Osteocyte (in vitro differentiated cells): ENCODE measurements at regions not wholly inside any gene's neighbourhood (a gene's known extent, or its start where the extent isn't known, plus 50 kb on each side); places are given as distances from the start of the nearest gene placed in this dataset.

Experiments
- DNase-seq: peaks from one replicate; pipeline ENCODE4 v3.0.0; 2021; ENCODE audit warnings: mixed read lengths; ENCODE audit not compliant: unreplicated experiment; ENCODE audit errors: extremely low spot score
- H3K27ac Mint-ChIP-seq: one replicate; pipeline ENCODE4 v1.8.0; 2021; ENCODE audit warnings: mild to moderate bottlenecking, mixed read lengths; ENCODE audit not compliant: unreplicated experiment
- H3K27me3 Mint-ChIP-seq: one replicate; pipeline ENCODE4 v1.8.0; 2021; ENCODE audit warnings: mixed read lengths; ENCODE audit not compliant: unreplicated experiment
- H3K36me3 Mint-ChIP-seq: one replicate; pipeline ENCODE4 v1.8.0; 2021; ENCODE audit warnings: mixed read lengths; ENCODE audit not compliant: unreplicated experiment
- H3K4me1 Mint-ChIP-seq: one replicate; pipeline ENCODE4 v1.8.0; 2021; ENCODE audit warnings: mixed read lengths; ENCODE audit not compliant: unreplicated experiment
- H3K4me3 Mint-ChIP-seq: one replicate; pipeline ENCODE4 v1.8.0; 2021; ENCODE audit warnings: mild to moderate bottlenecking, moderate library complexity, mixed read lengths; ENCODE audit not compliant: unreplicated experiment
- H3K9me3 Mint-ChIP-seq: one replicate; pipeline ENCODE4 v1.8.0; 2021; ENCODE audit warnings: mixed read lengths; ENCODE audit not compliant: unreplicated experiment
- CTCF ChIP-seq: fragments of 200-600 bp; sonication (generic); IDR thresholded peaks from 2 replicates; pipeline ENCODE4 v1.5.0; 2021; ENCODE audit warnings: antibody characterized with exemption, mild to moderate bottlenecking, moderate library complexity

GRCh38 chr5:79858410-79858723 is 132.7 kb downstream of the MTX3 start:
- peaks cover 2% of the 10 kb centered on the region for H3K4me1 Mint-ChIP-seq
- no peak for DNase-seq
- no peak overlapping the region for H3K4me3 Mint-ChIP-seq
- no peaks in the 10 kb centered on the region for H3K9me3 Mint-ChIP-seq
- no peaks in the 10 kb centered on the region for H3K36me3 Mint-ChIP-seq
- no peak overlapping the region for H3K27ac Mint-ChIP-seq
- no peak for TF ChIP-seq CTCF
- H3K27me3 Mint-ChIP-seq = peaks cover 51% of the 10 kb centered on the region

GRCh38 chr5:79857714-79858409 is 133.2 kb downstream of the MTX3 start:
- Mint-ChIP-seq H3K27me3 (peaks cover 49% of the 10 kb centered on the region), H3K36me3 (no peaks in the 10 kb centered on the region)

GRCh38 chr5:79856456-79857055 is 134.5 kb downstream of the MTX3 start:
- Mint-ChIP-seq H3K4me1 (peaks cover 2% of the 10 kb centered on the region), H3K27me3 (peaks cover 44% of the 10 kb centered on the region), H3K36me3 (no peaks in the 10 kb centered on the region), H3K9me3 (no peaks in the 10 kb centered on the region), H3K4me3 (no peak overlapping the region), H3K27ac (no peak overlapping the region)
- DNase-seq = no peak
- no peak for TF ChIP-seq CTCF

More at GRCh38 chr5:79857714-79858409, 133.2 kb downstream of the MTX3 start:
- H3K4me3 Mint-ChIP-seq = no peak overlapping the region
- no peak overlapping the region for H3K27ac Mint-ChIP-seq
- TF ChIP-seq CTCF = peak; percentile 97
- H3K4me1 Mint-ChIP-seq = peaks cover 2% of the 10 kb centered on the region
- peak; percentile 87 for DNase-seq
- H3K9me3 Mint-ChIP-seq = no peaks in the 10 kb centered on the region

- Mint-ChIP-seq H3K27ac (no peak overlapping the region), H3K36me3 (no peaks in the 10 kb centered on the region), H3K9me3 (no peaks in the 10 kb centered on the region), H3K27me3 (peaks cover 26% of the 10 kb centered on the region), H3K4me3 (no peak overlapping the region), H3K4me1 (peaks cover 2% of the 10 kb centered on the region)
- peak; percentile 66 for DNase-seq
- TF ChIP-seq CTCF = no peak
Observed at GRCh38 chr5:79853676-79854418, 137.2 kb downstream of the MTX3 start.

- Mint-ChIP-seq H3K9me3 (no peaks in the 10 kb centered on the region), H3K27me3 (peaks cover 20% of the 10 kb centered on the region), H3K36me3 (no peaks in the 10 kb centered on the region), H3K4me1 (peaks cover 1% of the 10 kb centered on the region), H3K4me3 (no peak overlapping the region), H3K27ac (no peak overlapping the region)
- peak; percentile 64 for DNase-seq
- TF ChIP-seq CTCF = no peak
Observed at GRCh38 chr5:79853028-79853427, 138.0 kb downstream of the MTX3 start.
